ENCODE measurements at regions not wholly inside any gene's neighbourhood (a gene's known extent, or its start where the extent isn't known, plus 50 kb on each side); places are given as distances from the start of the nearest gene placed in this dataset.

DNA sequence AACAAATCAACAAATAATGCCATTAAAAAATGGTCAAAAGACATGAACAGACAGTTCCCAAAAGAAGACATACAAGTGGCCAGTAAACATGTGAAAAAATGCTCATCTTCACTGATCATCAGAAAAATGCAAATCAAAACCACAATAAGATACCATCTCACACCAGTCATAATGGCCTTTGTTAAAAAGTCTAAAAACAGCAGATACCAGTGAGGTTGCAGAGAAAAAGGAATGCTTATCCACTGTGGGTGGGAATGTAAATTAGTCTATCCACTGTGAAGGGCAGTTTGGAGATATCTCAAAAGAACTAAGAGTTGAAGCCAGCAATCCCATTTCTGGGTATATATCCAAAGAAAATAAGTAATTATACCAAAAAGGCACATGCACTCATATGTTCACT lies 668.1 kb upstream of the CPEB2 start:
- TF ChIP-seq YY1 (IDR thresholded peaks at IDR 0.05; ENCODE audit: insufficient read depth, insufficient read length) (no peak), SUZ12 (IDR thresholded peaks at IDR 0.05; ENCODE audit: extremely low read depth, insufficient read depth, insufficient read length) (no peak)

Measured in NT2/D1 (cell line).